HG03432 (cell line): ENCODE measurements at regions not wholly inside any gene's neighbourhood (a gene's known extent, or its start where the extent isn't known, plus 50 kb on each side); places are given as distances from the start of the nearest gene placed in this dataset.
A peak's percentile ranks its signal among the peaks of the same experiment; 100 is the strongest.

Source experiments
- ATAC-seq: cut with Tn5 transposase; IDR thresholded peaks from one replicate; pipeline ENCODE4 v1.9.1; 2021; ENCODE audit warnings: mild to moderate bottlenecking, moderate library complexity; ENCODE audit not compliant: unreplicated experiment

DNA sequence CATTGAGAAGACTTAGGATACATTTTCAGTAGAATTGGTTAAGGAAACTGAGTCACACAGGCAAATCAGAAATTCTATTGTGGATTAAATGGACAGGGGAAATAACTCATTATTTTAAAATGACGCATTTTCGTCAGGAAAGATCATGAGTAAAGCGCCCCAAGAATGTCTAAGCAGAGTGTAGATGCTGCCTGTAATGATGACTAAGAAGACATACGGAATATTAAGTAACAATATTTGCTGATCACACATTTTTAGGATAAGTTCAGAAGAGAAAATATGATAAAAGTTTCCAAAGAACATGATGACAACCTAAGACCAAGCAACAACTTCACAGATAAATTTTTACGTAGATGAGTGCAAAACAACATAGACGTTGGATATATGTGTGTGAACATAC is 596.3 kb upstream of the TENM3 start:
- no peak for ATAC-seq

DNA sequence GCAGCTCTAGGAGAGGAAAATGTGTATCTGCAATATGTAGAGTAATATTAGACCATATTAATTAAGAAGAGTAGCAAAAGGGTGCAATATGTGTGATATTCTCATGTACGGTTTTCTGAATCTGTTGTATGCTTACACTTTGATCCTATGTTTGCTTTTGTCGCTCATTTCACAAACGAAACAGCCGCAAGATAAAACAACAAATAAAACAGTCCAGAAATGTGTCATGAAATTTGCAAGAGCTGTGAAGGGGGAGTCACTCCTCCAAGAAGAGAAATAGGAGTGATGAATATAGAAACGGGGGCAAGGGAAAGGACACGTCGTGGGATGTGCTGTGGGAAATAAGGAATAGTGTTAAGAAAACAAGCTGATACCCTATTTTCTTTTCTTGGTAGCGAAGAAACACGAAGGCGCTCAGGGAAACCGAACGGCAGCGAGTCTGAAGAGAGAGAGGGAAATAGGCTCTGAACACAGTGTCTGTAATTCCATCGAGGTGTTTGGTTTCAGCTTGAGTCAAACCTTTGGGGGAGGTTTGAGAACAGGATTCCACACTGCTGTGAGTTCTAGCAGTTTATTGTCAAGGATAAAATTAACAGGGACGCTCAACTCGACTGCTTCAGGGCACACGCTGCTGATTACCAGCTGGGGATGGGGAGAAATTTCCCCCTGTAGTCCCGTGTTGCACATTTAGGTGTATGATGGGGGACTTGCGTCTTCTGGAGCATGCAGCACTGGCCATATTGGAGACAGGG is 595.6 kb upstream of the TENM3 start:
- ATAC-seq, result no peak

DNA sequence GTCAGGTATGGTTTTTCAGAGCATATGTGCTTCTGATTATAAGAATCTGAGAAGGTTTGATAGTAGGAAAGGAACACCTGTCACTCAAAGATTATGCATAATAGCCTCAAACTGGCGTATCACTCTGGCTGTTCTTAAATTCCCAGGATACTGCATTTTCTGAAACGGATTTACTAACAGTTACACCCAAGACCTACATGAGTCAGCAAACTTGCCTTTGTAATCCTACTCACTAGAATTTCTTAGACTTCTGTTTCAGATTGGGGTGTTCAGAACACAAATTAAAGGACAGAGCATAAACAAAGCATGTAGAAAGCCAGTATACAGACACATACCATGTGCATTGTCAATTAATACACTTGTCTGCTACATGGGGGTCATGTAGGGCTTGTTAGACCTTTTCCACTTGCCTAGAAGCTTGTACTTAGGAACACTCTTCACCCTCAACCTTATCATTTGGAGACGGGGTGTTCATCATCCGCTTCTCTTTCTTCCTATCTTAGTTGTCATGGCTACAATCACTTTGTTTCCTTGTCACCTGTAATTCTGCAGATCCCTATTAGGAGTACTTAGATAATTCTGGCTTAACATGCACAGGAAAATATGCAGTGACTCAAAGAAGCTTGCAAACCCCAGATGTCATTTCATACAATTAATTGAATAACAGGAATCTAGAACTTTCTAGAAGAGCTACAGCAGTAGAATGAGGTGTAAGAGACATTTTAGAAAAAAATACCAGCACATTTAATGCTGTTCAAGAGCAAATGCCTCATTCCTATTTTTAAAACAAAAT is 593.0 kb upstream of the TENM3 start:
- ATAC-seq, result no peak

DNA sequence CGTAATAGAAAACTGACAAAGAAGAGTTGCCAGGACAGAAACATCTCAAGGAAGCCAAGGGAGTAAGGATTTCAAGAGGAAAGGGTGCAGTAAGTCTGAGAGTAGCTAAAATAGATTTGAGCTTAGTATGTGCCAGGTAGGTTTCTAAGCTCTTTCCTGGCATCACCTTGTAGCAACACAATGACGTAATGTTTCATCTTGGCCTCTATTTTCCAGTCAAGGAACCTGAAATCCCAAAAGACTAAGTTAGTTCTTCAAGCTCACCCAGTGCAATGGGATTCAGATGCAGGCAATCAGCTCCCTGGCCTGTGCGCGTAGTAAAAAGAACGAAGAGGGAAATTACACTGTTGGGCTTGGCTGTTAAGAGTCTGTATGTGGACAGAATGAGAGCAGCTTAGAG is 586.5 kb upstream of the TENM3 start:
- no peak for ATAC-seq

DNA sequence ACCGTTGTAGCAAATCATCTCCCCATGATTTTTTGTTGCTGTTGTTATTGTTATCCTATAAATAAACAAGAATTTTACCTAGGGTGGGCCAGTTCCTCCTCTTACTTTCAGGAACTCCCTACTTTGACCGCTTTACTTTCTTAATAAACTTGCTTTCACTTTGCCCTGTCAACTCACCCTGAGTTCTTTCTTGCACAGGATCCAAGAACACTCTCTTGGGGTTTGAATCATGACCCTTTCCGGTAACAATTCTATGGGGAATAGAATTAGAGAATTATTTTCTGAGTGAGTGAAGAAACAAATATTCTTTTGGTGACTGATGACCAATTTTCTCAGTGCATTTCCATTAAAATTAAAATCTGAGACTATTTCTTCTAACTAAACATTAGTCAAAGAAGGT is 584.0 kb upstream of the TENM3 start:
- ATAC-seq, result peak; percentile 85

DNA sequence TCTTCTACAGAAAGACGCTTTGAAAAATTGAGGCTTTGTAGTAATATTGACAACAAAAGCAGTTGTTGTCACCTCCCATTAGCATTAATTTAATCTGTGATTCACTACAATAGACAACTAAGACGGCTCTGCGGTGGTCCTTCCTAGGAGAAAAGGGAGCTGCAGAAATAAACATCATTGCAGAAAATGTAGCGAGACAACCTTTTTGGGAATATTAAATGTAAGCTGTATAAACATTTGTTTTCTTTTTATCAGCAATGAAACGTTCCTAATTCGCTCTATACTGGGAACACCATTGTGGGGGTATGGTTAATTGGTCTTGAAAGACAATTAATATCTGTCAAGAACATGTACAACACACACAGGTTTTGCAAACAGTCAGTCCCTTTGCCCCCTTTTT is 583.3 kb upstream of the TENM3 start:
- ATAC-seq, result no peak

DNA sequence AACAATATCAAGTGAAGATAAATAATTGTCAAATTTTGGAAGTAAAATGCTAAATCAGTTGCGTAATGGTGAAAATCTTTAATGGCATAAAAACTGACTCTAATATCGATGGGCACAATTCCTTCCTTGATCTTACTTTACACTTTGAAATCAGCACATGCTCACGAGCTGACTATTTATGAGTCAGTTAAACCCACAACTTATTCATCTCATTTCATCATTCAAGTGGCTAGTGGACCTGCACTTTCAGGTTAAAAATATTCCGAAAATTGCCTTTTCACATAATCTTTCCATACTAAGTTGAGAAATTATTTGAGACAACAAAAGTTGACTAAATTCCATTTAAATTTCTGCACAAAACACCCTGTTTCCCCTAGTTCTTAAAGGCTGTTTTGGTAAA is 582.1 kb upstream of the TENM3 start:
- no peak for ATAC-seq

DNA sequence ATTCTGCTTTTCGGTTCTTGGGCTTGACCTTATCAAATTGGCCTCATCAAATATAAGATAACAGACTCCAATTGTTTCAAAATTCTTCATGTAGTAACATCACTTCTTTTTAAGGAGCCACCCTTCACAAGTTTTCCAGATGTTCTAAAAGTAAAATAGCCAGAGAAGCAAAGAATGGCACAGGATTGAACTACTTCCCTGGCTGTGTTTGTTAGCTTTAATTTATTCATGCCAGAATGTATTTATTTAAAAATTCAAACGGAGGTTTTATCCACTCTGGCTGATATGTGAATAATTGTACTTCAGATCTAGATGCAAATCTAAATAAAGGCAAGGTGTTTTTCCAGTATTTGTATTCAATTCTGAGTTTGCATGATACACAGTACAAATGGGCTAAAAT is 581.3 kb upstream of the TENM3 start:
- no peak for ATAC-seq

DNA sequence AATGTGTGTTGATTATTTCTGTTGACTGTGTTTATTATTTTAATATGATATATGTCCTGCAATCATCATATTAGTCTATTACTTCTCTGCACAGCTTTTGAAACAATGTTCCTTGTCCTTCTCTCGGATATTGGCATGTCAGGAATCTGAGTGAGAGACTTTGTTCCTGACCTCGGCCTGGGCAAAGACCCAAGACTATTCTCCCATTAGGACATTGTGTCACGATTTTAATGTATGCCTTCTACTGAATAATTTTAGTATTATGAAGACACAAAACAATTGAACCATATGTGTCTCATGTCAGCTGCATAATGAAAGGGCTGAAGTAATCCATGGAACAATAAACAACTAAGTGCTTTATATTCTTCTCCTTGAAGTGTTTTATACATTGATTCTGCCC is 580.8 kb upstream of the TENM3 start:
- ATAC-seq, result no peak

DNA sequence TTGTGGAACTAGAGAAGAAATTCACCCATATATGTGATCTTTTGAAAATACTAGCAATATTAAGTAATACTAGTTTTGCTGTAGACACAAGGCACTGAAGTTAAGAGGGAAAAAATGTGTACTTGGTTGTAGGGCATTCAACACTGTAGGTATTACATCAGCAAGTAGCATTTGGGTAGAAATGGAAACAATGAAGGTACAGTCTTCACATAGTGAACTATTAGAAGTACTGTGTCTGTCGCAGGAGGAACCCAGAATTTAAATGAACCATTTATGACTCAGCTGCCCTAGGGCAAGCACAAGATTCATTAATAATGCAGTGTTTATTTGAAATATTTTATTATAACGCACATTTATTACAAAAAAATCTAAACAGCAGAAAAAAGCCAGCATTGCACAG is 572.7 kb upstream of the TENM3 start:
- ATAC-seq, result no peak

DNA sequence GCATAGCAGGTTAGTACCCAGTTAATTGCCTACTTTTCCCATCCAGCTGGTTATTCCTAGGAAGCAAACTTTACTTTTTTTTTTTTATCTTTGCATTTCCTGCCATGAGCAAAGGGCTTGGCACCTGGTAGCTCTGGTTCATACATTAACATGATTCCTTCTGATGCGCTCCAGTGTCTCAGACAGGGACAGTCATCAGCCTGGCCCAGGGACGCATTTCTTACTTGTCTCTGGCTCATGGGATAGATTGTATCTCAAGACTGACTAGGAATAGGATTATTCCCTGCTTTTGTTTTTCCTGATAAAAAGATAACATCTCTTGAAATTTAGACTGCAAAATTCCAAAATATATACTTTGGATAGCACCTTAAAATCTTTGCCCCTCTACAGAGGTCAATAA is 571.5 kb upstream of the TENM3 start:
- no peak for ATAC-seq

DNA sequence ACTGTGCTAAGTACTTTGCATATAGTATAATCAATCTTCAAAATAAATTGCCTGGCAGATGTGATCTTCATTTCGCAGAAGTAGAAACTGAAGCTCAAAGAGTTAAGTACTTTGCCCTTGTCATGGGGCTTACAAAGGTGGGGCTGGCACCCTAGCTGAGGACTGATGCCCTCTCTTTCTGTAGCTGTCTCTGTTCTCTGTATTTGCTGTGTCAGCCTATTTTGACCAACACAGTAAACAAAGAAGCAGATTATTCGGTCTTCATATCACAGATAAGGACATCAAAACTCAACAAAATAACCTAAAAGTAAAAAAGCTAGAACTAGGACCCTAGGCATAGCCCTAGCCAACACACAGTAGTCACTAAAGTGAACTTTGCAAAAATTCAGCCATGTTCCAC is 570.5 kb upstream of the TENM3 start:
- ATAC-seq, result no peak

DNA sequence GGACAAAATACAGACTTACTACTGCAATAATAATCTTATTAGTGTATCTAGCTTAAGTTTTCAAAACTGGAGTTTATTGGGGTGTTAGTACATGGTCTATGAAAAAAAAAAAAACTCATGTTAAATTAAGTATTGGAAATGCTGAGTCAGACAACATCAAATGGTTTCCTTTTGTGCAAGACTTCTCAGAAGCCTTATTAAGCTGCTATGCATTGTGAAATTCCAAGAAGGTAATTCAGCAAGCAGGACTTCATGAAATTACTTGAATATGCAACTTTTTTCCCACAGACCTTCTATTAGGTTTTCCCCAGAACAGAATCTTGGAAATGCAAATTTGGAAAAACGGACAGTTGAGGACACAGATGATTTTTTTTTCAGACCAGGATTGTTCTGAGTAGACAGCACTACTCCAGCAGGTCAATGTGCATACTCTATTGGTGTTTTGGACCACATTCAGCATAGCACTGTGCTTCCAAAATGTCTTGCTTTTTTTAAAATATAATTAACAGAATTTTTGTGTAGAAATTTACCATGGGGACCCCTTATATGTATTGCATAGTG is 568.8 kb upstream of the TENM3 start:
- ATAC-seq, result no peak

DNA sequence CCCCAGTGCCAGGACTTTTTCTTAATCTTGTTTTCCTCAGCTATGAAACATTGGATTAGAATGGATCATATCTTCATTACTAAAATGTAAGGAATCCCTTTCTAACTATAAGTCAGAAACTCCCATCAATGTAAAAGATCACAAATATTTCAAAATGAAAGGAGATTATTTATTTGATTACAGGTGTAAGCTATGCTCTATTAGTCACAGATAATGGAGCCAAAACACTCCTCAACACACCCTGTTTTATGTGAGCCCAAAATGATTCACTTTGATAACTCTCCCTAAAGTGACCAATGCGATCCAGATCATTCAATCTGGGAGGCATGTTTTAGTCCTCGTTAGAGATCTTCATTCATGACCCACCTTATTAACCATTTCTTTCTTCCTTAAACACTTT is 566.7 kb upstream of the TENM3 start:
- ATAC-seq, result no peak

DNA sequence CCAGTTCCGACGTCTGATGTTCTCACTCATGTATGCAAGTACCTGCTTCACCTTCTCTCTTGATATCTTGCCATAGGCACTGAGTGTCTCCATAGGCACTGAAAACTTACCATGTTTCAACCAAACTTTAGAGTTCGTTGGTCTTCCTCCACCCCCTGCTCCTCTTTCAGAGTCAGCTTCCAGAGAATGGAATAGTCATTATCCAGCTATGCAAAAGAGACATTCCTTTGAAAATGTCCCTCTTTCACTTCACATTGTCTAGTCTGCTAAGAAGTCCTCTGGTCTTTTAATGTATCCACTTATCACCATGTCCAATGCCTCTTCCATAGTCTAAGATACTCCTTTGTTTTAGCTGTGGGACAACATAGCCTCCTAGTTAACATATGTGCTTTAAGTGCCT is 566.0 kb upstream of the TENM3 start:
- ATAC-seq, result no peak

DNA sequence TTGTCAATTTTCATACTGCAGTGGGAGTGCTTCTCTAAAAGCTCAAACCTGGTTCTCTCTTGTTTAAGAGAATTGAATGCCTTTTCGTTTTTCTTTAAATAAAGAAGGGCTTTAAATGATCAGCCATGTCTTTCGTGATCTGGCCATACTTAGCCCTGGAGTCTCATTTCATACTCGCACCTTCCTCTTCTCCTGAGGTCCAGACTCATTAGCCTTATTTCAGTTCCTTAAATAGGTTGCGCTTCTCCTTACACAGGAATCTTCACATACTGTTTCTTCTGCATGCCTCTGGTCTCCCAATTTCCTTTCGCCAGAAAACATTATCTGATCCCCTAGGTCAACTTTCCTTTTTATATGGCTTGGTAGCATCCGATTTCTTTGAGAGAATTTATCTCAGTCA is 565.6 kb upstream of the TENM3 start:
- ATAC-seq, result no peak

DNA sequence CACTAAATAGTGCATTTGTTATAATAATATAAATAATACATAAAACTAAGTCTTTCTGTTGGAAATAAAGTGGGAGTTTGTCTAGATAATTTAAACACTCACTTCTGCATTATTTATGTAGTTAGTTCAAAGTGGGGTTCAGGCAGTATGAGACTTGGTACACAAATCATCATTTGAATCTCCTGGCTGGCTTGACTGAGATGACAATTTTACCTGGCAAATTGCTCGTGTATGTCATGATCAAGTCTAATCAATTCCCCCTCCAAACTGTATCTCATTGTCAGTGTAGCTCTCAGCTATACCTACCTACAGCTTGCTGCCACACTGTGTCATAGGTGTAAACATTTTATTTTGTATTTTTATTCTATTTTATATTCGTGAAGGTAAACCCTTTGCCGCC is 563.4 kb upstream of the TENM3 start:
- no peak for ATAC-seq

DNA sequence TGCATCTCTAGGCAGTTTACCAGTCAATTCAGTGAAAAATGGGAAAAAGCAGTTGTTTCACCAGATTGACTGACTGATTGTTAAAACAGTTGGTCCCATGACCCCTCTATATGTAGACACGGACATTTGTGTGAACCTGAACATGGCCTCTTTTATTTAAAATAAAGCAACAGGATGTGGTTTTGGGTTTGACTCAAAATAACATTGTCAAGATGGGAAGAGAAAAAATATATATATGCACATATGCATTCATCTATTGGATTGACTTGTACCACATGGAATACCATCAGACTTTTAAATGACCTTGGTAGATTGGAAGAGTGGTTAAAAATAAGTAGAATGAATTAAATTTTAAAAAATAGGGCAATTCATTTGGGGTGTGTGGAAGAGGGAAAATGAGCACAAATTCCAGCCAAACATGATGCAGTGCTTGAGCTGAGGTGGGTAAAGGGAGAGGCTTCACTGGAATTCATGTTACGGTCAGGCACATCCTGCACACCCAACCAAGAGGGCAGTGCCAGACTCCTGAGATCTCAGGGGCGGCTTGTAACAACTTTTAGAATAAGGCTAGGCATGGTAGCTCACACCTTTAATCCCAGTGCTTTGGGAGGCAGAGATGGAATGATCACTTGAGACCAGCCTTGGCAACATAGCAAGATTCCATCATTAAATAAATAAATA is 560.7 kb upstream of the TENM3 start:
- no peak for ATAC-seq

DNA sequence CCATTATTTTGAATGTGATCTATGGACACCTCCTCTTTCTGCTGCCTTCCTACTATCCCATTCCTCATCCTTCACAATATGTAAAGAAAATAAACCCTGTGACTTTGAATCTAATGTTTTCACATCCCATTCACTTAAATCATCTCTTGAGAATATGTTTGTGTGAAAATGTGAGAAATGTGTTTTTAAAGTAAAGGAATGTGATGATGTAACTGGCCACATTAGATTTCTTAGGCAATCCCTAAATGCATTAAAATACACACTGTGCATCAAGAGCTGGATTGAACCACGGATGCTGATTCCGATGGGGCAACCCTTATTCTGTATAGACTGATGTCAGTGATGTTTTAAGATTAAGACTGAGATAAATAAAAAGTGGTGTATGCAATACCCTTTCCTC is 558.9 kb upstream of the TENM3 start:
- ATAC-seq, result no peak

DNA sequence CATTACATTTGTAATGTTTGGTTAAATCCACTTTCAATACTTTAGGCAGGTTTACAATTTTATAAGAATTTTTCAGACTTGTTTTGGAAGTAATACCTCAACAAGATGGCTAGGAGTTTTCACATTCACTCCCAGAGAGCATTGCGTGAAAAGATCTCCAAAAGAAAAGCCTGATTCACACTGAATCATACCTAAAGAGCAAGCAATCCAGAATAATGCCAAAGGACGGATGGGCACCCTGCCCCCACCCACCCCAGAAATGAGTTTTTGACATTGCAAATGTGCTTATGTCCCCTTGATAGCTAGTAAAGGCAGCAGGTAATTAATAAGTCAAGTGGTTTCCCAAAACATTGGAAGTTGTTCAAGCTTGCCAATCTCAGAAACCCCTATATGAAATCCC is 557.7 kb upstream of the TENM3 start:
- no peak for ATAC-seq

DNA sequence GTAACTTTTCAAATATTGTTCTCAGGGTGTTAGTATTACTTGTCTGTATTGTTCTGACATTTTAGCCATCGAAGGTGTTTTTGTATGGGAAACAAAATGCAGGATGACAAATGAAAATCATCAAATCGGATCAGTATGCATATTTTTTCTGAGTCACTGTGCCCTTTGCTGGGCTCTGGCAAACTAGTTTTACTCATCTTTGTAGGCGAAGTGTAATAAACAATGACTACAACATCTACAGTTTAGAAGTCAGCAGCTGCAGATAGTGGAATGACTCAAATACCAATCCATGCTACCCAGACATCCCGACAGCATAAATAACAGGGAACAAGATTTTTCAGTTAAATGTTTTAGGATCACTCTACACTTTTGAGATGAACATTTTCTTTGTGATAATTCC is 557.3 kb upstream of the TENM3 start:
- ATAC-seq, result no peak

DNA sequence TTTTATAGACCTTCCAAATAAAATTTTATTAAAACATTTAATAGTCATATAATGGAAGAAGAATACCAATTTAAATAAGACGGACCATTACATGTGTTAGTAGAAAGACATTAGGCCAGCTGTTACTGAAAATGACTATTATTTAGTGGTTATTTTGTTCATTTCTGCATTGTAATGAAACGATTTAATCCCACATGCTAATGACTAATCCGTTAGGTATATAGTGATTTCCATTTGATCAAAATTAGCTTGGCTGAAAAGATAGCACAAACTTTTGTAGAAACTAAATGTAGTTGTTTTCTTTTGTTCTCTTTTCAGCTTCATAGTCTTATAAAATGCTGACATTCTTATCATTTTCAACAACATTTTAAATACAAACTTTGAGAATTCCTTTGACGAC is 556.1 kb upstream of the TENM3 start:
- no peak for ATAC-seq
